Inferior parietal cortex (tissue), 1 donor: ENCODE measurements at regions not wholly inside any gene's neighbourhood (a gene's known extent, or its start where the extent isn't known, plus 50 kb on each side); places are given as distances from the start of the nearest gene placed in this dataset.

Experiments
- DNase-seq: peaks from one replicate; pipeline ENCODE4 v3.0.0-alpha.2; 2016; ENCODE audit errors: extremely low spot score

- no peak for DNase-seq
Observed at GRCh38 chrX:49773993-49774392, 55.1 kb upstream of the PAGE4 start.

DNA sequence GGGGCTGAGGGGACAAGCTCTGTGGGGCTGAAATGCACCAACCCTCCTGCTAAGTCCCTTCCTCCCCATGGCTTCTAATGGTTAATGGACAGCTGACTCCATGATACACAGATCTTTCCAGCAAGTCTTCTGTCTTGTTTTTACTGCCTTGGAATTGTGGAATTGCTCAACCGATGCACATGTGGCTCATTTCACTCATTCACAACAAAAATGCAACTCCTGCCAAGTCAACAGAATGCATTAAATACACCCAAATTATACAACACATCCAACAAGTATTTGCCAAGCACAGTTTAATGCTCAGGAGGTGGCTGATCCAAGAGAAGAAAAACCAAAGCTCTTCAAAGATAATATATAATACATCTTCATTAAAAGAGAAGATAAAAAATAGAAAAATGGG, 61.9 kb upstream of the PAGE4 start:
- DNase-seq: no peak

GRCh38 chrX:49762175-49762720, 66.5 kb upstream of the PAGE1 start:
- DNase-seq: no peak

GRCh38 chrX:49761481-49761880, 65.7 kb upstream of the PAGE1 start:
- DNase-seq: peak; percentile 6

DNA sequence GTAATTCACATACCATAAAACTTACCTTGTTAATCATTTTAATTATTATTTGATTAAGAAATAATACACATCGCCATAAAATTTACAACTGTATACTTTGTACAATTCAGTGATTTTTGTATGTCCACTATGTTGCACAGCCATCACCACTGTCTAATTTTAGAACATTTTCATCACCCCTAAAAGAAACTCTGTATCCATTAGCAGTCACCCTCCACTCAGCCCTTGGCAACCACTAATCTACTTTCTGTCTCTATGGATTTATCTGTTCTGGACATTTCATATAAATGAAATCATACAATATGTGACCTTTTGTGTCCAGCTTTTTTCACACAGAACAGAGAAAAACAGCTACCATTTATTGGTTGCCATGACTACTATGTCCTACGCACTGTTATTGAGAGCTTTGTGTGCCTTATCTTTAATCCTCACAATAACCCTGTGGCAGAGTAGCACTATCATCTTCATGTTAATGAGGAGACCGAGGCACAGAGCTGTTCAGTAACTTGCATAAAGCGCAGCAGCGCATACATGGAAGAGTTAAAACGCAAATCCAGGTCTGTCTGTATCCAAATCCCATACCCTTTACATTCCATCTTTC, 64.6 kb upstream of the PAGE1 start:
- no peak for DNase-seq

DNA sequence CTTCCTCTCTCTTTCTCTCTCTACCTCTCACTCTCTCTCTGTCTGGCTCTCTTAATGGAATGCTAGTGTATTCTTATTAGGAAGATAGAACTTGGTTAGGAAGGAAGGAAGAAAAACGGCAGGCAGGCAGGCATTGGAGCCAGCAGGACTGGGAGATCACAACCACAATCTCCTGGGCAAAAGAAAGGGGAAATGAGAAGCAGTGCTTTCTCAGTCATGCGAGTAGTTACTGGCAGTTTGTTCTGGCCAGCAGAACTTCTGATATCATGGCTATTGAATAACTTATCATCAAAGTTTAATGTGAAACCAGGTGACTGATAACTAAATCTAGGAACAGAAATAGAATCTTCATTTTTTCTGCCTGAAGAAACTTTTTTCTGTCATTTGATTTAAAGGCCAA, 60.9 kb upstream of the PAGE1 start:
- DNase-seq: no peak

DNA sequence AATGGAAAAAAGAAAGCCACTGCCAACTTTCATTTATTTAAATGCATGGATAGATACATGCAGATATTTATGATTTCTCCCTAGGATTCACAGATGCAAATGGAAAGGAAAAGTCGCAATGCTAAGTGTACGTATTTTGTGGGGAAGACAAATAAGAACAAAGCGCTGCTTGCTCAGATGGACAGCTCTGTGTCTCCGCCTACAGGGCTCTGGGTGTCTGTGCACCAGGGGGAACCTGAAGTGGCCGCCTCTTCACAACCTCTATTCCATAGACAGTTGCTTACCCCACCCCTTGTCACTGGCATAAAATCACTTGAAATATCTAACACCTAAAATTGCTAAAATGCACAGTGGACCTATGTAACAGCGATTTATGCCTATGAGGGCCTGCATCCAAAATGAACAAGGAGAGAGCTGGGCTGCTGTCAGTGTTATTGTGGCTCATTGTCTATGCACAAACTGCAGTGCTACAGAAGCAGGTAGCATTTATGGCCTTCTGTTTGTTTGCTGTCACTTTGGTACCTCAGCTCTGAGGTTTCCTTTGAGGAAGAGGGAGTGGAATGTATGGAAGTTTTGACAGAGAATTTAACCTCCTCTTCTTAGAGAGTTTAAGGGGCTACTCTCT, 58.6 kb upstream of the PAGE1 start:
- peak; percentile 15 for DNase-seq

DNA sequence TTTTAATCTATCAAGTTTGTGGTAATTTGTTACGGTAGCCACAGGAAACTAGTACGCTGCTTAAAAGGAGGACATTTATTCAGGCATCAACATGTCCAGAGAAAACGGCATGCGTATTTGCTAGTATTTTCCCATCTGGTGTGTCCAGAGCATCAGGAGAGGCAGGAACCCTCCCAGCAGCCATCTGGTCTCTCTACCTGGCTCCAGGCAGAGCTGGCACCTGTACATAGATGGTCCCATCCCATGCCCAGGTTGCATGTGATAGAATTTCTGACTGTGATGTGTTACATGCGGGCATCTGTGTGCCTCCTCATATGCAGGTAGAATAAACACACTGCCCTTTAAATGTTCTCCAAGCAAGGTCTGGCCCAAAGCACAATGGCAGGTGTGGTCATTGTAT, 57.9 kb upstream of the PAGE1 start:
- DNase-seq: no peak

GRCh38 chrX:49748211-49748956, 52.6 kb upstream of the PAGE1 start:
- no peak for DNase-seq

- no peak for DNase-seq
Observed at GRCh38 chrX:49746306-49746705, 50.5 kb upstream of the PAGE1 start.
